ENCODE measurements at regions not wholly inside any gene's neighbourhood (a gene's known extent, or its start where the extent isn't known, plus 50 kb on each side); places are given as distances from the start of the nearest gene placed in this dataset.

DNA sequence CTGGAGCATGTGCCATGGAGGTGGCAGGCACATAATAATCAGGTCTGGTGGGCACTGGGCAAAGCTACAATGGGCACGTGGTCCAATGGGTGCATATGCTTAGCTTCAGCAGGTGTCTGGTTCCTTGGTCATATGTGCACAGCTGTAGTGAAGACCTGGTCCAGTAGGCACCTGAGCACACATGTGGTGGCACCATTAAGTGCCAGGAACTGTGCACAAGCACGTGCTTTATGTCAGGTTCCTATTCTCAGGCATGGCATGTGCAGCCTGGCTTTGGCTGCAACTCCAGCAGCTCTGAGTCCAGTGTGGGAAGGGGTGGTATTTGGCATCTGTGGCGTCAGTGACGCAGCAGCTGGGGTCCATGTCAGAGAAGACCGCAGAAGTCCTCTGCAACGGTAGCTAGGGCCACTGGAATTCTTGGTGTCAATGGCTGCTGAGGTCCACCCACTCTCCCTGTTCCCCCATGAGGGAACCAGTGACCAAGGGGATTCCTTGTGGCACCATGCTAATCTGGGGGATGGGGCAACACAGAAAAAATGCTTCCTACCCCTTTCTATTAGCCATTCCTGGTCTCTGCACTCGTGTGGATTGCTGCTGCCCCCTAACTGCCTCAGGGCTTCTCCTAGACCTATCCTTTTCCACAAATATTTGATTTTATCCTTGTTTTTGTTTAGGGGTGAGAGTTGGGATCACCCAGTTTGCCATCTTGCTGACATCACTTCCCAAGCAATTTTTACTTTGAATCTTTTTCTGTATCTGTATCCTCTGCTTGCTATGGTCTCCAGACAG, 262.9 kb upstream of the MAP2 start:
- TF ChIP-seq CTCF (IDR thresholded peaks at IDR 0.05) (no peak), POLR2A (IDR thresholded peaks at IDR 0.05) (no peak)

All from uterus (tissue), 2 donors.